SK-N-MC (cell line): ENCODE measurements at regions not wholly inside any gene's neighbourhood (a gene's known extent, or its start where the extent isn't known, plus 50 kb on each side); places are given as distances from the start of the nearest gene placed in this dataset.

Source experiments
- EZH2 ChIP-seq: fragments of 200-600 bp; sonication (generic); IDR thresholded peaks from one replicate; pipeline ENCODE4 v1.6.1; 2017; ENCODE audit warnings: antibody characterized with exemption
- FOXP2 ChIP-seq: optimal IDR thresholded peaks from 2 replicates; pipeline ENCODE3; 2011; ENCODE audit warnings: mild to moderate bottlenecking, moderate library complexity; ENCODE audit not compliant: insufficient read depth; ENCODE audit errors: extremely low read length, control extremely low read depth
- POLR2AphosphoS5 ChIP-seq: IDR thresholded peaks from 2 replicates; pipeline ENCODE4 v1.6.1; 2012; ENCODE audit warnings: mild to moderate bottlenecking, low read depth, low read length, borderline replicate concordance

DNA sequence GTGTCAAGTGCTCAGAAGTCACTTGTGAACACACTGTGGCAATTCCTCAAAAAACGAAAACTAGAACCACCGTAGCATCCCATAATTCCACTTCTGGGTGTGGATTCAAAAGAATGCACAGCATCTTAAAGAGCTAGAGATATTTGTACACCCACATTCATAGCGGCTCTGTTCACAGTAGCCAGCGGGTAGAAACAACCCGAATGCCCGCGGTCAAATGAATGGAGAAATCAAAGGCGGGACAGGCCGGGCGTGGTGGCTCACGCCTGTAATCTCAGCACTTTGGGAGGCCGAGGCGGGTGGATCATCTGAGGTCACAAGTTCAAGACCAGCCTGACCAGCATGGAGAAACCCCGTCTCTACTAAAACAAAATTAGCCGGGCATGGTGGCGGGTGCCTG is 337.5 kb downstream of the SEC14L1 start:
- TF ChIP-seq POLR2AphosphoS5, result no peak
- TF ChIP-seq EZH2, result no peak
- no peak for TF ChIP-seq FOXP2
